ENCODE measurements at regions not wholly inside any gene's neighbourhood (a gene's known extent, or its start where the extent isn't known, plus 50 kb on each side); places are given as distances from the start of the nearest gene placed in this dataset.
A peak's percentile ranks its signal among the peaks of the same experiment; 100 is the strongest.

- DNase-seq: no peak
Observed at GRCh38 chr2:53004413-53004812, 763.2 kb upstream of the CHAC2 start.

- no peak for DNase-seq
Observed at GRCh38 chr2:52995424-52995823, 772.2 kb upstream of the CHAC2 start.

DNA sequence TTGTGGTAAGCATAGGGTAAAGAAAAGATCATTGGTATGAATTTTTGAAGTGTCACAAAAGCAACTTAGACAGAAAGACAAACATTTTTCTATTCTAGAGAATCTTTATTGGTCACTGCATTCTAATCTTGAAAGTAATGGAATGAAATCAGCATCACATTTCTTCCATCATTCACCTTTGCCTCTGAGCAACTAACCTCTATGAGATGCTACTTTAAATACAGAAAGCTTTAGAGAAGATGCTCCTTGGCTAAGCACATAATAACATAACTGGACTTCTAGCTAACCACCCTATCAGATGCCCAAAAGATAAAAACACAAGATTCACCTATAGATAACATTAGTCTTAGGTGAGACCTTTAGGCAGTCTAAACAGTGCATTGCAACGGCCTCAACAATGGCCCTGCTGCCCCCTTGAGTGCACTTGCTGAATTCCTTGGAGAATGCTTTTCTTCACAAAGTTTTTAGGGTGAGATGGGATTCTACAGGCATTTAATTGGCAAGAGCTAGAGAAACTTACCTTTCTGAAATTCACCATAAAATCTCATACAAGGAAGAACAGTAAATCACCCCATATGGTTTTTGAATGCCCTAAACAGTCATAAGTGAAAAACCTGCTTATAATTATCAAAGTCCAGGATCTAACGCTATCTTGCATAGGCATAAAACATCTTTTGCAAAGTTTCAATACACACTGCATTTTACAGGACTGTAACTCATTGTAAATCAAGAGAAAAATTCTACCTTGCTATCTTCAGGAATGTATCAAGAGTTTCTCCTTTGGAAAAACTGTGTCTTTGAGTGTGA lies 791.3 kb upstream of the CHAC2 start:
- peak; percentile 21 for DNase-seq

DNA sequence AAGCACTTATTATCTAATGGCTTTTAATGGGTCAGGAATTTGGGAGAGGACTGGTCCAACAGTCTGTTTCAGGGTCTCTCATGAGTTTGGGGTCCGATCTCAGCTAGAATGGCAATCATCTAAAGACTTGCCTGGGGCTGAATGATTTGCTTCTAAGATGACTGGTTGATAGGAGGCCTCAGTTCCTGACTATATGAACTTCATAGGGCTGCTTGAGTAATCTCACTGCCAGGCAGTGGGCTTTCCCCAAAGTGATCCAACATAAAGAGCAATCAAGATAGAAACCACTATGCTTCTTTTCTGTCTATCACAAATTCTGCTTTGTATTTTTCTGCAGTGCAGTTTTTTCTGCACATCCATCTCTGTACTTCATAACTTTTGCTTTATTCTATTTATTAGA lies 793.5 kb upstream of the CHAC2 start:
- no peak for DNase-seq

DNA sequence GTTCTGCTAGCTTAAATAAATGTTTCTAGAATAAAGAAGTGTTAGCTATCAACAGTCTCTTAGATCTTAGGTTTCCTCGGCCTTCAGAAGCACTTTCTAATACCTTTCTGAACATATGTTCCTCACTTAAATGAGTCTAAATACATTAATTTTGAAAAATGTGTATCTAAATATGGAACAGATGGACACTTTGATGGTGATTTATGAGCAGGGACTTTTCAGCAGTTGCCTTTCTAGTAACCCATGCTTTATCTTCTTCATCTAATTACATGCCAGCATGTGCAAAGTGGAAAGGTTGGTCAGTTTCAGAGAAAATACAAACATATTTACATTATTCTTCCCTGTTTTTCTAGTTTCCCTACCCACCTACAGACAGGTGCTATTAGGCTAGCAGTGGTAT lies 797.0 kb upstream of the CHAC2 start:
- DNase-seq: no peak

DNA sequence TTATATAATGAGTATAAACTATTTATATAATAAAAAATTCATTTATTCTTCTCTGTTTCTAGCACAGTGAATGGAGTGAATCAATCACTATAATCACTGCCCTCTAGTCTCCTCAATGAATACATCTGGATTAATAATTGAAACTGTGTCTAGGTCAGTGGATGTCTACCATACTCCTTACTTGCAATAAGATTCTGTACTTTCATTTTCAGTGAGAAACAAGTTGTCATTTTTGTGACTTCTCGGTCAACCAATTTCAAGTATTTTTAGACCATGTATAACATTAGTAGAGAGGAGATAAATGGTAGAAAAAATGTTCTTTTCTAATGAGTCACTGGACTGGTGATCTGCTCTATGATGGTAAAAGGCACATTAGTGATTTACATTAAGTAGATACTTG lies 799.6 kb upstream of the CHAC2 start:
- DNase-seq: no peak

DNA sequence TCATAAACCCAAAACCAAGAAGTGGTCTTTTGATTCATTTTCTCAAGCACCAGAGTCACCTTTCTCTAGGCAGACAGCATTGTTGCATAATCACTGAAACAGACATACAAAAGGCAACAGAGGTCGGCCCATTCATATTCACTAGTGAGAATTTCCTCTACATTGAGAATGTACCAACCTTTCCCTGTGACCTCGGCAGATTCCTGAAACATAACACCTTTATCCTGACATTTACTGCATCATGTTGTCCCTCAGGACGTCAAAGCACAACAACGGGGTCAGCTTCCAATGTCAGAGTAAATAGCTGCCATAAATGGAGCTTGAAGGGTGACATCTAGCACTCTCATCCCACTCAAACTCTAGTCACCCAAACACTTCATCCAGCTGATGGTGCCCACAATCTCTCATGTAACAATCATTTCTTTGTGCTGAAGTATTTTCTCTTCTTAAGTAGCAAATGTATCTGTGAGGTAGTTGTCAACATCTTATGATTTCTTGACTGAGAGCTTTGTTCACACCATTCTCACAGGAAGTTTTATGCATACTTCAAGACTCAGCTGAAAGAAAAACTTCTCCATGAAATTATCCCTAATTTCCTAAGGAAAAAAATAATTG lies 802.6 kb upstream of the CHAC2 start:
- DNase-seq: no peak

- DNase-seq: no peak
Observed at GRCh38 chr2:52961403-52961802, 806.2 kb upstream of the CHAC2 start.

DNA sequence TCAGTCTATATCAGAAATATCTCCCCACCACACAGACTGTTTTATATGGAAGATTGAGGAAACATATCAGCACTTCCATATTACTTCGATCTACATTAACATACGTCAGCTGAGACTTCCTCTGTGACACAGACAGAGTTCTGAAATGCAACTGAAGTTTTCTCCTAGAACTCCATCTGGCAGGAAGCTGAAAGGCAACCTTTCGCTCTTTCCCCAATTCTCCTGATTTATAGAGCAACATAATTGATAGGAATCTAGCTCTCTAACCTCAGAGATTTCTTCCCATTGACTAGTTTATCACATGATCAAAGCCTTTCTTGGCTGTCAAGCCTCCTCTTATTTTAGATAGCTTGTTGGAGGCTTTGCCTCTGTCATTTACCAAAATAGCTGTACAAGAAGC lies 806.7 kb upstream of the CHAC2 start:
- DNase-seq: no peak

- DNase-seq: no peak
Observed at GRCh38 chr2:52959801-52960200, 807.8 kb upstream of the CHAC2 start.

GRCh38 chr2:52956766-52957165 lies 810.8 kb upstream of the CHAC2 start:
- DNase-seq: no peak

GRCh38 chr2:52956118-52956517 lies 811.5 kb upstream of the CHAC2 start:
- no peak for DNase-seq

DNA sequence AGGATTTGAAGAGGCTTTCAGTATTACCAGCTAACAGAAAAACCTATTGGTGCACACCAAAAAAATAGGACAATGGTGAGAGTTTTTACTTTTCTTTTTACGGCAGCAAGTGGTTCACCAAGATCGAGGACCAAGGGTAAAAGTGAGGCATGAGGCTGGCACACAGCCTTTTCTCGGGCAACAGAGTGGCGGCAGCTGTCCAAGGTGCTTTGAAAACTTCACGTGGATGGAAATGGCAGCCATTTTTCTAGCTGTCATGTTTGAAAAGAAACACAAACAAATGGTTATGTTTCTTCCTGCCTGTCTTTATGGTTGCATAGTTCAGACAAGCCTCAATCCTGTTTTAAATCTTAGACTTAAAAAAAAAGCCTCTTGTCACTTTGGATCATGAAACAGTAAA lies 812.5 kb upstream of the CHAC2 start:
- no peak for DNase-seq

DNA sequence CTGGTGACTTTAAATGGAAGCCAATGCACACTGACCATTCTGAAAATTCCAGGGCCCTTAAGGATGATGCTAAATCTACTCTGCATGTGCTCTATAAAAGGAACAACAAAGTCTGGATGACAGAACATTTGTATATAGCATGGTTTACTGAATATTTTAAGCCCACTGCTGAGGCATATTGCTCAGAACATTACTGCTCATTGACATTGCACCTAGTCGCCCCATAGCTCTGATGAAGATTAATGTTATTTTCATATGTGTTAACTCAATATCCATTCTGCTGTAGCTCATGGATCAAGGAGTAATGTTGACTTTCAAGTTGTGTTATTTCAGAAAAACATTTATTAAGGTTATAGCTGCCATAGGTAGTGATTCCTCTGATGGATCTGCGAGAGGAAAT lies 827.5 kb upstream of the CHAC2 start:
- no peak for DNase-seq

DNA sequence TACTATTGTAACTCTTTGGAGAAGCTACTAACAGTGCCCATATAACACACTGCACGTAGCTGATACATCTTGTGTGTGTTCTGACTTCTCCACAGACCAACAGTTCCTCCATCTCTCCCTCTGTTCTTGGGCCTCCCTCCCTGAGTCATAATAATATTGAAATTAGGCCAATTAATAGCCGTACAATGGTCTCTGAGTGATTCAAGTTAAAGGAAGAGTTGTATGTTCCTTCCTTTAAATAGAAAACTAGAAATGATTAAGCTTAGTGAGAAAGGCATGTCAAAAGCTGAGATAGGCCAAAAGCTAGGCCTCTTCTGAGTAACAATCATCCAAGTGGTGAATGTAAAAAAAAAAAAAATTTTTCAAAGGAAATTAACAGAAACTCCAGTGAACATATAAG lies 828.4 kb upstream of the CHAC2 start:
- no peak for DNase-seq

GRCh38 chr2:52936029-52936428 lies 831.6 kb upstream of the CHAC2 start:
- no peak for DNase-seq

- DNase-seq: no peak
Observed at GRCh38 chr2:52934920-52935640, 832.5 kb upstream of the CHAC2 start.

DNA sequence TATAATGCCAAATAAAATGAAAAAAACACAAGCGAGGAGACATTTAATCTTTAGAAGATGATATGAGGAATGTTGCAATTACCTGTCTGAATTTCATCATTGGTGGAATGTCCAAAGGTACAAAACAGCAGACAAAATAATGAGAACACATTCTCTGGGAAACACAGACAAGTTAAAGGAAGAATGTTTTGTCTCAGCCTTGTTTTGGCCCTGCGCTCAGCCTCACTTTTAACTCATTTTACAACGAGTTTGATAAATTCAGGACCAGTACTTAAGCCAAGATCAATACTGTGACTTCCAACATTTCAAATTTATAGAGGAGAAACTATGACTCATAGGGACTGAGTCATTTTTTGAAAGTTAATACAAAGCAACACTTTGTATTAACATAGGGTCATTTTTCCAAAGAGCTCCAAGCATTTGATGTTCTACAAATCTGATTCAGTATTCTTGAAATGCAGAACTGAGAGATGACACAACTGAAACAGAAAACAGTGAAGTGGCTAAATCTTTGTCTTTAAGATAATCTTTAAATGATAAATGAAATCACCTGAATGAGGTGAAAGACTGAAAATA lies 833.2 kb upstream of the CHAC2 start:
- no peak for DNase-seq

DNA sequence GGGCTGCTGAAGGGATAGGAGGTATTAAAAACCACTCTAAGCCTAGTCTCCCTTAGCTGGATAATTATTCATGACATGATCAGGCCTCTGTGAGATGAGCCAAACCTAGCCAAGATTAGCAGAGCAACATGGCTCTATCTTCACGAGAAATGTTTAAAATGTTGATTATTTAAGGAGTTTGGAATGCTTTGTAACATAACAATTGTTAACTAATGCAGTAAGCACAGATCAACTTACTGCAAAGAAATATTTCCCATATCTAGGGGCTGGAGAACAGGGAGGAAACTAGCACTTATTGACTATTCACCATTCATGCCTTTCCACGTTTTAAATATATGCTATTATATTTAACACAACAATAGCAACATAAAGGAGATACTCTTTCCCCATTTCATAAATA lies 833.7 kb upstream of the CHAC2 start:
- no peak for DNase-seq

DNA sequence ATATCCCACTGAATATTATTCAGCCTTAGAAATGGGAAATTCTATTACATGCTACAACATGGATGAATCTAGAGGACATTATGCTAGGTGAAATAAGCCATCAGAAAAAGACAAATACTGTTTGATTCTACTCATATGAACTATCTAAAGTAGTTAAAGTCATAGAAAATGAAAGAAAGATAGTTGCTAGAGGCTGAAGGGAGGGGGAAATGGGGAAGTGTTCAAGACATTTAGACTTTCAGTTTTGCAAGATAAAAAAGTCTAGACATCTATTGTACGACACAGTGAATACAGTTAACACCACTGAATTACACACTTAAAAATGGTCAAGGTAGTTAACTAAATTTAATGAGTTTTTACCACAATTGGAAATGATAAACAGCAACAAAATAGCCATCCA lies 835.9 kb upstream of the CHAC2 start:
- DNase-seq: no peak

DNA sequence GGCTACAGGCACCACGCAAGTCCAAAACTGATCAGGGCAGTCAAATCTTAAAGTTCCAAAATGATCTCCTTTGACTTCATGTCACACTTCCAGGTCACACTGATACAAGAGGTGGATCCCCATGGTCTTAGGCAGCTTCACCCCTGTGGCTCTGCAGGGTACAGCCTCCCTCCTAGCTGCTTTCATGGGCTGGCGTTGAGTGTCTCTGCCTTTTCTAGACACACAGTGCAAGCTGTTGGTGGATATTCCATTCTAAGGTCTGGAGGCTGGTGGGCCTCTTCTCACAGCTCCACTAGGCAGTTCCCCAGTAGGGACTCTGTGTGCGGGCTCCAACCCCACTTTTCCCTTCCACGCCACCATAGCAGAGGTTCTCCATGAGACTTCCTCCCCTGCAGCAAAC lies 838.2 kb upstream of the CHAC2 start:
- DNase-seq: no peak

GRCh38 chr2:52919673-52920072 lies 847.9 kb upstream of the CHAC2 start:
- DNase-seq: no peak

DNA sequence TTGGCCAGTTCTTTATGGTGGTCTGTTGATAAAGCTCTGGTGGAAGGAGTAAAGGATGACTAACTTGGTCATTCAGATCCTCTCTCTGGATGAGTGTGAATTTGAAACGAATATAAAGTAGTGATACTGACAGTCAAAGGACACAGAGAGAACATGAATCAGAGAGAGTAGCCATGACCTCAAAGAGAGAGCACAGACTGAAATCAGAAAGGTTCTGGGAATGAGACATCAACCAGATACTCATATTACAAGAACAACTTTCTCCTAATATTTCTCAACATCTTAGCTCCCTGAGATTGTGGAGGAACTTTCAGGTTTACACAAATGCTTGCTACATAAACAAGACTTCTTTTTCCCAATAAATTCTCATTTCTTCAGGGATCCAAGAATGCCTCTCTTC lies 849.1 kb upstream of the CHAC2 start:
- no peak for DNase-seq

GRCh38 chr2:52916981-52917380 lies 850.6 kb upstream of the CHAC2 start:
- DNase-seq: no peak

Data from RPMI8226 (cell line).